HEK293T (cell line): ENCODE measurements at regions not wholly inside any gene's neighbourhood (a gene's known extent, or its start where the extent isn't known, plus 50 kb on each side); places are given as distances from the start of the nearest gene placed in this dataset.

Experiments used
- CTCF ChIA-PET: fragments of 350-600 bp; formaldehyde crosslinking; extraction: SDS; loops from one replicate; lab custom pipeline; 2021; ENCODE audit warnings: antibody characterized with exemption, inconsistent platforms; lab: Yijun Ruan, JAX
- POLR2A ChIA-PET: fragments of 350-600 bp; formaldehyde crosslinking; extraction: SDS; loops from one replicate; lab custom pipeline; 2020; ENCODE audit warnings: antibody characterized with exemption, inconsistent platforms; lab: Yijun Ruan, JAX
- DNase-seq: peaks from one replicate; pipeline ENCODE4 v3.0.0; 2012; ENCODE audit warnings: mixed read lengths; ENCODE audit errors: extremely low spot score
- ARNT ChIP-seq: fragments of 450-650 bp; IDR thresholded peaks from 2 replicates; pipeline ENCODE4 v1.6.1; 2017; ENCODE audit warnings: mild to moderate bottlenecking
- BHLHE40 ChIP-seq: fragments of 450-650 bp; IDR thresholded peaks from 2 replicates; pipeline ENCODE4 v1.6.1; 2016; ENCODE audit warnings: mild to moderate bottlenecking, moderate library complexity, borderline replicate concordance
- CTBP1 ChIP-seq: fragments of 450-650 bp; IDR thresholded peaks from 2 replicates; pipeline ENCODE4 v1.6.1; 2016; ENCODE audit warnings: borderline replicate concordance
- ELF4 ChIP-seq: fragments of 450-650 bp; IDR thresholded peaks from 2 replicates; pipeline ENCODE4 v1.6.1; 2017; ENCODE audit warnings: antibody characterized with exemption
- FOXA1 ChIP-seq: fragments of 450-650 bp; IDR thresholded peaks from 2 replicates; pipeline ENCODE4 v1.6.1; 2016; ENCODE audit warnings: mild to moderate bottlenecking
- FOXK2 ChIP-seq: fragments of 450-650 bp; IDR thresholded peaks from 2 replicates; pipeline ENCODE4 v1.6.1; 2016; ENCODE audit warnings: mild to moderate bottlenecking
- FOXM1 ChIP-seq: fragments of 450-650 bp; IDR thresholded peaks from 2 replicates; pipeline ENCODE4 v1.6.1; 2017; ENCODE audit warnings: mild to moderate bottlenecking, borderline replicate concordance
- HDGF ChIP-seq: fragments of 450-650 bp; IDR thresholded peaks from 2 replicates; pipeline ENCODE4 v1.6.1; 2017; ENCODE audit warnings: antibody characterized with exemption, borderline replicate concordance
- L3MBTL2 ChIP-seq: fragments of 450-650 bp; conservative IDR thresholded peaks from 2 replicates; pipeline ENCODE4 v1.6.1; 2016; ENCODE audit warnings: mild to moderate bottlenecking
- LEF1 ChIP-seq: fragments of 450-650 bp; IDR thresholded peaks from 2 replicates; pipeline ENCODE4 v1.6.1; 2017; ENCODE audit warnings: mild to moderate bottlenecking, borderline replicate concordance
- NFRKB ChIP-seq: fragments of 450-650 bp; IDR thresholded peaks from 2 replicates; pipeline ENCODE4 v1.6.1; 2016; ENCODE audit warnings: mild to moderate bottlenecking, moderate library complexity
- SP1 ChIP-seq: fragments of 450-650 bp; IDR thresholded peaks from 2 replicates; pipeline ENCODE4 v1.6.1; 2017
- SUZ12 ChIP-seq: fragments of 450-650 bp; IDR thresholded peaks from 2 replicates; pipeline ENCODE4 v1.6.1; 2016; ENCODE audit warnings: mild to moderate bottlenecking
- TARDBP ChIP-seq: fragments of 450-650 bp; IDR thresholded peaks from 2 replicates; pipeline ENCODE4 v1.6.1; 2016
- ZNF384 ChIP-seq: fragments of 450-650 bp; IDR thresholded peaks from 2 replicates; pipeline ENCODE4 v1.6.1; 2016
- TF ChIP-seq, protein P1 (sequence below): fragments of 450-650 bp; IDR thresholded peaks from 2 replicates; pipeline ENCODE4 v1.6.1; 2016

DNA sequence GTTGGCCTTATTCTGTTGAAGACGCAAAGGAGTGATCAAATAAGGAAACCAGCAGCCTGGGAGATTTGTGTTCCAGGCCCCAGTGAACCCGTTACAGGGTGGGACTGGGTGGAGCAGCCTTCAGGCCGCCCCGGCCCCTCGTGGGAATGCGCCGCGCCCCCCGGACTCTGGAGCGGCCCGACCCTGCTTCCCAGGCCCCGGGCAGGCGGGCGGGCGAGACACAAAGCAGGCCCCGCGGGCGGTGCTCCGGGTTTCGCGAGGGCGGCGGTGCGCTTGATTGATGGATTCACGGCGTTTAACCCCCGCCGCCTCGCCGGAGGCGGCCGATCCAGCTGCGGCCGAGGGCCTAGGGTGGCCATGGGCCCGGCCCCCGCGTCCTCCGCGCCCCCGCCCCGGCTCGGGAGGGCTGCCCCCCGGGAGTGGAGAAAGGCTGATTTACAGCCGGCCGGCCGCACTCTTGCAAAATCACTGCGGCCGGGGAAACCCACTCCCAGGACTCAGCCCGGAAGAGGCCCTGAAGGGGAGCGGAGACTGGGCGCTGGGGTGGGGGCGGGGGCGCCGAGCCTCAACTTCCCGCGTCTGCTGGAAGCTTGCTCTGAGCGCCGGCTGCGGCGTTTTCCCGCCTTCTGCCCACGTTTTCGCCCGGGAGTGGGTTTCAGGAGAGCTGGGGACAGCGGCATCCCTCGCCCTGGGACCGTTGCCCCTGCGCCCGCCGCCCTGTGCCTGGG is 299.6 kb upstream of the NFE2L3 start:
- ChIA-PET CTCF (interaction anchor here (0.6 to 1.8 kb wide), 13 partner anchors 9 to 459 kb away, joined by 3 to 5 read pairs (median 3); no protein-coding TSS in a partner anchor), POLR2A (interaction anchor here (1.2 to 2.0 kb wide), 3 partner anchors 132 to 273 kb away, joined by 3 to 7 read pairs (median 7); no protein-coding TSS in a partner anchor)
- no peak for DNase-seq
- TF ChIP-seq CTBP1 (no peak), NFRKB (no peak), SP1 (no peak), L3MBTL2 (peak; percentile 50), BHLHE40 (no peak), ZNF384 (no peak), LEF1 (no peak), FOXK2 (no peak), TARDBP (no peak), HDGF (no peak), ARNT (no peak), SUZ12 (no peak), FOXM1 (no peak; the same call in 1 of the 2 replicates), FOXA1 (no peak)
- TF ChIP-seq, protein P1, sequence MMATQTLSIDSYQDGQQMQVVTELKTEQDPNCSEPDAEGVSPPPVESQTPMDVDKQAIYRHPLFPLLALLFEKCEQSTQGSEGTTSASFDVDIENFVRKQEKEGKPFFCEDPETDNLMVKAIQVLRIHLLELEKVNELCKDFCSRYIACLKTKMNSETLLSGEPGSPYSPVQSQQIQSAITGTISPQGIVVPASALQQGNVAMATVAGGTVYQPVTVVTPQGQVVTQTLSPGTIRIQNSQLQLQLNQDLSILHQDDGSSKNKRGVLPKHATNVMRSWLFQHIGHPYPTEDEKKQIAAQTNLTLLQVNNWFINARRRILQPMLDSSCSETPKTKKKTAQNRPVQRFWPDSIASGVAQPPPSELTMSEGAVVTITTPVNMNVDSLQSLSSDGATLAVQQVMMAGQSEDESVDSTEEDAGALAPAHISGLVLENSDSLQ, result peak; percentile 86

DNA sequence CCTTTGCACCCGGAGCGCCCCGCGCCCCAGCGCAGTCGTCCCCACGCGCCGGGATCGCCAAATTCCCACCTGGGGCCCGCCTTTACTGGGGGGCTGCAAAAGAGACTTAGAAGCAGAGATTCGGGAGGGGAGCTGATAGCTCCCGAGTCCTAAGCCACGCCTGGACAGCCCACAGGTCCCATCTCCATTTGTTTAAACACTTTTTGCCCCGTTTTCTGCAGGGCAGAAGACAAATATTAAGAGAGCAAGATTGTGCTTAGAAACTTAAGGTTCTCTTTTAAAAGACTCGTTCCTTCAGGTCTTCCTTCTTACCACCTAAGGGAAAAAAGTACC is 299.1 kb upstream of the NFE2L3 start:
- POLR2A ChIA-PET, result interaction anchor here (2.0 kb wide), 1 partner anchor 273 kb away, joined by 7 read pairs; no protein-coding TSS in a partner anchor
- CTCF ChIA-PET, result interaction anchor here (1.3 kb wide), 1 partner anchor 285 kb away, joined by 5 read pairs; no protein-coding TSS in a partner anchor
- DNase-seq, result no peak
- TF ChIP-seq HDGF, result no peak
- no peak for TF ChIP-seq FOXM1
- no peak for TF ChIP-seq LEF1
- no peak for TF ChIP-seq FOXA1
- no peak for TF ChIP-seq L3MBTL2
- no peak for TF ChIP-seq CTBP1
- TF ChIP-seq, protein P1, result no peak
- TF ChIP-seq SUZ12, result no peak
- TF ChIP-seq TARDBP, result no peak
- TF ChIP-seq ELF4, result no peak
- no peak for TF ChIP-seq ARNT
- TF ChIP-seq BHLHE40, result no peak
- TF ChIP-seq NFRKB, result no peak
- TF ChIP-seq SP1, result no peak
- no peak for TF ChIP-seq FOXK2
- TF ChIP-seq ZNF384, result no peak

DNA sequence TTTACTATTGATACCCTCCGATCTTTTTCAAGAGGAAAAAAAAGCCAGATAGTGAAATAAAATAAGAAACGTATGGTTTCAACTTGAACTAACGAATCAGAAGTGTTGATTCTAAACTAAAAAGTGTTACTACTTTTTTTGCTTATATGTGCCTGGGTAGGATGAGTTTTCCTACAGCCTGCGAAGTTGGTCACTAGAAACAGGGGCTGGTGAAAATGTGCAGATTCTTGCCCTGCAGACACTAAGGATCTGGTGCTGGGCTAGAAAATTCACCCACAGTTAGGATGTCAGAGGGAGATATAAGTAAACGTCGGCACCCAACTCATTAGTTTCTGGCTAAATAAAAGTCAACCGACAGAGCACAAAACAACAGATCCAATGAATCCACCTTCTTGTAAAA is 298.7 kb upstream of the NFE2L3 start:
- ChIA-PET POLR2A (no interaction called here), CTCF (interaction anchor here (1.0 kb wide), 1 partner anchor 9 kb away, joined by 3 read pairs; no protein-coding TSS in a partner anchor)
- TF ChIP-seq FOXA1 (no peak), FOXM1 (no peak), BHLHE40 (no peak), ZNF384 (no peak), CTBP1 (no peak), SUZ12 (no peak), HDGF (no peak), TARDBP (no peak), FOXK2 (no peak), SP1 (no peak), ELF4 (no peak), LEF1 (no peak), ARNT (no peak), NFRKB (no peak), L3MBTL2 (no peak)
- TF ChIP-seq, protein P1, result no peak
- no peak for DNase-seq

DNA sequence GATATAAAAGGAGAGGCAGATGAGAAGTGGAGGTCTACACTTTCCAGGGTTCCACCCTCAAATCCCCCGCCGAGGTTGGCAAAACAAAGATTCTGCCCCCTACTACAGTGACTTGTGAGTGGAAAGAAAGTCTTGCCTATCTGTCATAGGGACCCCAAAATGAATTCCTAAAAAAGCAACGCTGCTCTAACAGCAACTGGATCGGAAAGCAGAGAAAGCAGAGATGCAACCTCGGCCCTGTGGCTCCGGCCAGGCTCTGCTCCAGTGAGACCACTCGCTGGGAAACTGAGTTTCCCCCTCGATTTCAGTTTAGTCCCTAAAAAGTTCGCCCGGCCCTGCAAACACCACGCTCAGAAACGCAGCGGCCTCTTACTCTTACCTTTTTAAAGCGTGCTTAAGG is 297.9 kb upstream of the NFE2L3 start:
- TF ChIP-seq FOXK2, result no peak
- TF ChIP-seq, protein P1, result no peak
- no peak for TF ChIP-seq HDGF
- no peak for TF ChIP-seq ARNT
- no peak for TF ChIP-seq FOXM1
- TF ChIP-seq L3MBTL2, result no peak
- TF ChIP-seq BHLHE40, result no peak
- TF ChIP-seq CTBP1, result no peak
- no peak for TF ChIP-seq FOXA1
- TF ChIP-seq LEF1, result no peak
- no peak for TF ChIP-seq ZNF384
- no peak for TF ChIP-seq TARDBP
- TF ChIP-seq ELF4, result no peak
- no peak for TF ChIP-seq NFRKB
- TF ChIP-seq SP1, result no peak
- no peak for TF ChIP-seq SUZ12
- CTCF ChIA-PET, result interaction anchor here (0.5 to 1.5 kb wide), 10 partner anchors 9 to 911 kb away, joined by 3 to 5 read pairs (median 3); no protein-coding TSS in a partner anchor
- DNase-seq, result no peak
- POLR2A ChIA-PET, result interaction anchor here (1.0 kb wide), 1 partner anchor 1303 kb away, joined by 3 read pairs; the partner anchor contains the start of gene HOXA7
